ENCODE measurements at regions not wholly inside any gene's neighbourhood (a gene's known extent, or its start where the extent isn't known, plus 50 kb on each side); places are given as distances from the start of the nearest gene placed in this dataset.
"Not testable (repeated sequence)": the region's sequence is repeated elsewhere in the genome, so short reads cannot be mapped to it uniquely, and the experiment has no call there.

DNA sequence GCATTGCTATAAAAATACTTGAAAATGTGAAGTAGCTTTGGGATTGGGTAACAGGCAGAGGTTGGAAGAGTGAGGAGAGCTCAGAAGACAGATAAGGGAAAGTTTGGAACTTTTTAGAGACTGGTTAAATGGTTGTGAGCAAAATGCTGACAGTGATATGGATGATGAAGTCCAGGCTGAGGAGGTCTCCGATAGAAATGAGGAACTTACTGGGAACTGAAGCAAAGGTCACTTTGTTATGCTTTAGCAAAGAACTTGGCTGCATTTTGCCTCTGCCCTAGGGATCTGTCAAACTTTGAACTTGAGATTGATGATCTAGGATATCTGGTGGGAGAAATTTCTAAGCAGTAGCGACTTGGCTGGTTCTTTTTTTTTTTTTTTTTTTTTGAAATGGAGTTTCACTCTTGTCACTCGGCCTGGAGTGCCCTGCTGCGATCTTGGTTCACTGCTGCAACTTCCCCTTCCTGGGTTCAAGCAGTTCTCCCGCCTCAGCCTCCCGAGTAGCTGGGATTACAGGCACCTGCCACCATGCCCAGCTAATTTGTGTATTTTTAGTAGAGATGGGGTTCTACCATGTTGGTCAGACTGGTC is 998.9 kb downstream of the TLE1 start:
- DNase-seq = no peak

DNA sequence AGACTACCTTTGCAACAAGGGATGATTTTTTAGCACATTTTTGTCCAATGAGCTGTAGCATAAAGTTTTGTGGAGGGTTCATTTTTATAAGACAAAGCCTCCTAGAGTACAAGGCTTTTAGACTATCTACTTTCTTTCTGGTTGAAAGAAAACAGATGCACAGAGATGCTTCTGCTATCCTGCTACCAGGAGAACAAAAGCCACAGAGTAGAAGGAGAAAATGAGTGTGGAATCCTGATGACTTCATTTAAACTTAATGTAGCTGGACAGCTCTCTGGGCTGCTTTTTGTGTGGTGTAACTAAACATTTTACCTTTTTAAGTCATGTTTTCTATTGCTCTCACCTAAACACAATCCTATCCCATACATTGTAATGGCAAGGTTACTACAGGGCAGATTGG is 1009.4 kb downstream of the TLE1 start:
- DNase-seq = no peak

- no peak for DNase-seq
Measured at GRCh38 chr9:80678906-80679305, 1010.4 kb downstream of the TLE1 start.

DNA sequence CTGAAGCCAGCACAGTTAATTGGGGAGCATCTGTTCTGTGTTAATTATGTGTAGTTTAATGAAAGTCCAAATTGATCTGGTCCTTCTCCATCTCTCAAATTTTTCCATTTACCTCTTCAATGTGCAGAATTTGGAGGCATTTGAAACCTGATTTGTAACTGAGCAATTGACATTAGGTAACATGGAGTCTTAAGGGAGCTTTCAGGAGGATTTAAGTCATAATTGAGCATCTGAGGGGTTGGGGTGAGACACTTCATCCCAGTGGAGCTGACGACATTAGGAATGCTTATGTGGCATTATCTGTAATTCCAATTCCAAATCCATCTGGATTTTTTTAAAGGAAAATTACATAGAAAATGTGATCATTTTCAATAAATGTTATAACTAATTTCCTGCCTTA is 1015.9 kb downstream of the TLE1 start:
- DNase-seq = no peak

DNA sequence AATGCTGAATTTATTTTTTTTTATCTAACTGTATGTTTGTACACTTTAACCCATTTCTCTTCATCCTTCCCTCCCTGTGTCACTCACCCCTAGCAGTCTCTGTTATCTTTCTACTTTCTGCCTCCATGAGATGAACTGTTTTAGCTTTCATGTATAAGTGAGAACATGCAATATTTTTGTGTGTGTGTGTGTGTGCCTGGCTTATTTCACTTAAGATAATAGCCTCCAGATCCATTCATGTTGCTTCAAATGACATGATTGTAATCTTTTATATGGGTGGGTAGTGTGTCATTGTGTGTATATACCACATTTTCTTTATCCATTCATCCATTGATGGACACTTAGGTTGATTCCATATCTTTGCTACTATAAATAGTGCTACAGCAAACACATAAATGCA is 1023.9 kb downstream of the TLE1 start:
- no peak for DNase-seq

GRCh38 chr9:80664327-80665210 is 1024.8 kb downstream of the TLE1 start:
- DNase-seq = no peak

DNA sequence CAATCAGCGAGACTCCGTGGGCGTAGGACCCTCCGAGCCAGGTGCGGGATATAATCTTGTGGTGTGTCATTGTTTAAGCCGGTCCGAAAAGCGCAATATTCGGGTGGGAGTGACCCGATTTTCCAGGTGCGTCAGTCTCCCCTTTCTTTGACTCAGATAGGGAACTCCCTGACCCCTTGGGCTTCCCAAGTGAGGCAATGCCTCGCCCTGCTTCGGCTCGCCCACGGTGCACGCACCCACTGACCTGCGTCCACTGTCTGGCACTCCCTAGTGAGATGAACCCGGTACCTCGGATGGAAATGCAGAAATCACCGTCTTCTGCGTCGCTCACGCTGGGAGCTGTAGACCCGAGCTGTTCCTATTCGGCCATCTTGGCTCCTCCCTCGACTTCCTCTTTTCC is 1029.6 kb downstream of the TLE1 start:
- not testable (repeated sequence) for DNase-seq

DNA sequence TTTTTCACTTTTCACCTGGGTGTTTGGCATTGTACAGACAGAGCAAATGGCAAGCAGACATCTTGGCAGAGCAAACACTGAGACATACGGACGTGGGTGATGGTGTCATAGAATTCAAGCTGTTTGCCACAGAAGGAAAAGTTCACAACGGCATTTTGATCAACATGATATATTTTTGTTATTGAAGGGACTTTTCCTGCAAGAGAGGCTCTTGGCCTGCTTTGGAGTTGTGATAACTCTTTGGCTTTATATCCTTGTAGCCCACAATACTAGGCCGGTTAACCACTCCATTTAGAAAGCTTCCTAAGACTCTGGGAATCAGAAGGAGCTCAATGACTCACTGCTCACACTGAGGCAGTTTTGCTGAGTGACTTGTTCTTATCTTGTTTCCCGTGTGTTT is 1038.3 kb downstream of the TLE1 start:
- DNase-seq = no peak

- DNase-seq = no peak
Measured at GRCh38 chr9:80649496-80649895, 1039.9 kb downstream of the TLE1 start.

GRCh38 chr9:80649001-80649420 is 1040.3 kb downstream of the TLE1 start:
- DNase-seq = no peak

DNA sequence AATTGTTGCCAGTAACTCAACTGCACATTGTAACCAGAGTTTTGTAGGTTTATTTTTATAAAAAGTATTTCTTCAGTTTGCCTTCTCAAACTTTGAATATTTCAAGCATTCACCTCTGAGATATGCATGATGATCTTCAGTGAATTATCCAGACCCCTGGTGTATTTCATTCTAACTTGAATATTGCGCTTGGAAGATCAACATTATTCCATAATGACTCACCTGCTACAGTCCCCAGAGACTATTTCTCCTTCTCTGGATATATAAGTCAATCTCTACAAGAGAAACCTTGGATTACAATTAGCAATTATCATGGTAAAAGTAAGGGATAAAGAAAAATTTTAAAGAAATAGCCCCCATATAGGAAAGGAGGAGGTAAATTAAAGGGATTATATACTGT is 1041.0 kb downstream of the TLE1 start:
- no peak for DNase-seq

DNA sequence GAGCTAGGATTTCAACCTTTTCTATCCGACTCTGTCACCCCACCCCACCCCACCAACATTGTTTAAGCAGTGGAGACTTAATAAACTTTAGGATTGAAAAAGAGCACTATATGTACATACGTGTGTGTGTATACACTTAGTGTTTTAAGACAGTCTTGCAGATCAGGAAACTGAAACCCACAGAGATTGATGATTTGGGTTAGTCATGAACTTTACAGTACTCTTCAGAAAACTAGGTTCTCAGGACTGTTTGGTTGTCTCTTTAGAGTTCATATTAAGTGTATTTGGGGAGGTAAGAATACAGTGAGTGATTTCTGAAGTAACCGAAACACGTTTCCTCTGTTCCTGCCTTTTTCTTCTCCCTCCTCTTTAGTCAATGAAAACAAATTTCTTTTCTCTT is 1043.1 kb downstream of the TLE1 start:
- no peak for DNase-seq

DNA sequence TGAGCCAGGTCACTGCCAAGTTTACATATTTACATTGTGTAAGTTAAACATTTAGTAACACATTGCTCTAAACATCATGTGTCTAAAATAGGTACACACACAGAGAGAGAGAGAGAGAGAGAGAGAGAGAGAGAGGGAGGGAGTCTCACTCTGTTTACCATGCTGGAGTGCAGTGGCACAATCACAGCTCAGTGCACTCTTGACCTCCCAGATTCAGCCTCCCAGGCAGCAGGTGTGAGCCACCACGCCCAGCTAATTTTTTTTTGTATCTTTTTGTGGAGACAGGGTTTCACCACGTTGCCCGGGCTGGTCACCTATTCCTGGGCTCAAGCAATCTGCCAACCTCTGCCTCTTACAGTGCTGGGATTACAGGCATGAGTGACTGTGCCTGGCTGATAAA is 1045.3 kb downstream of the TLE1 start:
- DNase-seq = no peak

GRCh38 chr9:80635065-80635464 is 1054.3 kb downstream of the TLE1 start:
- no peak for DNase-seq

GRCh38 chr9:80632041-80632440 is 1057.3 kb downstream of the TLE1 start:
- no peak for DNase-seq

DNA sequence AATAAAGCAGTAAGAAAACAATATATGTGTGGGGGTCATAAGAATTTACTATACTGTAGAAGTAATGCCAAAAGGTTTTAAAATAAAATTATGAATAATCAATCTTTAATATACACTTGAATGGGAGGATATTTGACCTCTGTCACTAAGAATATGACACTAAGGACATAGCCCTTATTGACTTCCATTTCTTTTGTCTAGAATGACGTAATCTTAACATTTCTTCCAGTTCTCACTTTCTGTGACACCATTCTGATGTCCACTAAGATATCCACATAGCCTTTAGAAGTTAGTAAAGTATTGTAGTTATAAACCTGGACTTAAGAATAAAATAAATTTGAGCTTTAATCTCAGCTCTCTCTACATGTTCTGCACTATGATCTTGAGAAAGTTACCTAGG is 1050.7 kb downstream of the TLE4 start:
- DNase-seq = no peak

DNA sequence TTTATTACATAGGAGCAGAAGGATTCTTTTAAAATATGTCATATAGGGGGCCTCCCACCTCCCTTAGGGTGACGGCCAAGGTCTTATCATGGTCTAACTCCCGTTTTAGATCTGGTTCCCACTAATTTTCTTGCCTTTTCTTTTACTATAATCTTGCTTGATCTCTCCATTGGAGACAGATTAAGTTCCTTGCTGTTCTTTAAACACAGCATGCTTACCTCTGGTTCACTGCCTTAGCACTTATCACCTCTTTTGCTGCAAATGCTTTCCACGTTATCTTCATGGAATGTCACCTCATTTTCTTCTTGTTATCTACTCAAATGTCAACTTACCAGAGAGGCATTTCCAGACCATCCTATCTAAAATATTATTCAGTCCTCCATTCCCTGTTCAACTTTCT is 1047.6 kb downstream of the TLE4 start:
- no peak for DNase-seq

DNA sequence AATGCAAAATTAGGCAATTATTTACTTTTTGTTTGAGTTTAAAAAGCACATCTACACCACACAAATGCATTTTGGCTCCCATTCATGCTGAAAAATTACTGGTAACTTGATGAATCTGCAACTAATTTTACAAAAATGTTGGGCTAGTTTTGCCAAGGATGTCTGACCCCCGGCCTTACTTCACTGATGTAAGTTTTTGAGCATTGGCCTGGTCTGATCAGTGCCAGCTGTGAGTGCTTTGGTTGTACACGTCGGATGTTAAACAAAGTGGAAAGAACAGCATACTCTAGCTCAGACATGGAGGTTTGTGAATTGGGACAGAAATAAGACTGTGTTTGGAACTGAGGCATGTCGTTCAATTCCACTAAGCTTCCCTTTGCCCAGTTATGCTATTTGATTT is 1044.2 kb downstream of the TLE4 start:
- no peak for DNase-seq

GRCh38 chr9:80605793-80606192 is 1034.0 kb downstream of the TLE4 start:
- DNase-seq = no peak

GRCh38 chr9:80605129-80605528 is 1033.4 kb downstream of the TLE4 start:
- no peak for DNase-seq

DNA sequence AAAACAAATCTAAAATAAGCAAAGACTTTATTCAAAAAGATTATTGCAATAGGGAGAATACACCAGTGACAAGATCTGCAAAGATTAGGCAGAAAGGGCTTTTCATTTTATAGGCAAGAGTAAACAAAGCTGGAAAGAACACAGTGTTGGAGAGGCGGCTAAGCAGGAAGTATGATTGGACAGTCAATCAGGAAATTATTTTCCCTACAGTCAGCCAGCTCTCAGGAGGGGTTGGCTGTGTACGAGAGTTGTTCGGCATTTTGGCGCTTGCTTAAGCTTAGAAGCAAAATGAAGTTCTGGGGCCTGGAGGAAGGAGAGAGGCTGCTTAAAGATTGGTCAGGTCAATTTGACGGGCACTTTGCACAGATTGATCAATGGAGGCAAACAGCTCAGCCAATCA is 1030.5 kb downstream of the TLE4 start:
- no peak for DNase-seq

DNA sequence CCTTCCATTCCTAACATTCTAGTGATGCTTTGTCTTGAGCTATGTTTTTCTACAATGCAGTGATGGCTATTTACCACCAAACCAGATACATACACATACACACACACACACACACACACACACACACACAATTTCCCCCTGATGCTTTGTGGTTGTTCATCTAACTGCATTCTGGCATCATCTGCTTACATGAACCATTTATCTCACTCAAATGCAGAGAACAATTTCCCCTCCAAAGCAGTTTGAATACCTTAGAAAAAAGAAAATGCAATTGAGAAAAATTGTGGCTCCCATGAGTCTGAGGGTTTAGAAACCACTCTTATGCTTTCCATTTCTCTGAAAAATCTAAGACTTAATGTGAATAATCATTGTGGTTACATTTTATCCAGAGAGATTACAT is 1024.8 kb downstream of the TLE4 start:
- no peak for DNase-seq

- no peak for DNase-seq
Measured at GRCh38 chr9:80595192-80595591, 1023.4 kb downstream of the TLE4 start.

DNA sequence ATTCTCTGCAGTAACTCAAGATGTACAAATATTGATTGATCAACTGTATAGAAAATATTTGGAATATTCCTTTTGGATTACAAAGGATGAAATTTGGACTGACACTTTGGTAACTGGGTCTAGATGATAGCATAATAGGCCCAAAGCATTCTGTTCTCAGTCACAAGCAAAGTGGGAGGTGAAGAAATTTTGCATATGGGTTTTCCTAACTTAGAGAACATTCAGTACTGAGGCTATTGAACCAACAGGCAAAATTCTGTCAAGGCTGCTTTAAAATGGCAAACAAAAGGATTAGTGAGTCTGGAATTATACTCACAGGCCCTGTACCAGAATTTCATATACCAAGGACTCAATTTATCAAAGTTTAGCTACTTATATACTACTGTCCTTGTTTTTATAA is 1020.6 kb downstream of the TLE4 start:
- no peak for DNase-seq

All from activated CD4-positive, alpha-beta T cell treated with anti-CD3 and anti-CD28 coated beads for 48 hours (primary cell).